ENCODE measurements at regions not wholly inside any gene's neighbourhood (a gene's known extent, or its start where the extent isn't known, plus 50 kb on each side); places are given as distances from the start of the nearest gene placed in this dataset.

GRCh38 chr3:156614642-156615511 lies 59.5 kb upstream of the TIPARP start:
- peak; percentile 69 for DNase-seq (ENCODE audit: low read depth)
- H3K4me3 ChIP-seq (ENCODE audit: low read length), result no peak overlapping the region
- no peak for TF ChIP-seq CTCF (IDR thresholded peaks at IDR 0.05; ENCODE audit: insufficient read depth, low read depth, low read length, missing control alignments)

GRCh38 chr3:156612903-156613302 lies 58.0 kb upstream of the SSR3 start:
- DNase-seq (ENCODE audit: low read depth), result no peak
- no peak for TF ChIP-seq CTCF (IDR thresholded peaks at IDR 0.05; ENCODE audit: insufficient read depth, low read depth, low read length, missing control alignments)
- H3K4me3 ChIP-seq (ENCODE audit: low read length), result no peak overlapping the region

GRCh38 chr3:156611870-156612494 lies 57.1 kb upstream of the SSR3 start:
- no peak for TF ChIP-seq CTCF (IDR thresholded peaks at IDR 0.05; ENCODE audit: insufficient read depth, low read depth, low read length, missing control alignments)
- no peak for DNase-seq (ENCODE audit: low read depth)
- H3K4me3 ChIP-seq (ENCODE audit: low read length), result no peak overlapping the region

GRCh38 chr3:156610154-156610553 lies 55.2 kb upstream of the SSR3 start:
- no peak overlapping the region for H3K4me3 ChIP-seq (ENCODE audit: low read length)
- TF ChIP-seq CTCF (IDR thresholded peaks at IDR 0.05; ENCODE audit: insufficient read depth, low read depth, low read length, missing control alignments), result no peak
- DNase-seq (ENCODE audit: low read depth), result no peak

GRCh38 chr3:156609546-156609945 lies 54.6 kb upstream of the SSR3 start:
- no peak for TF ChIP-seq CTCF (IDR thresholded peaks at IDR 0.05; ENCODE audit: insufficient read depth, low read depth, low read length, missing control alignments)
- H3K4me3 ChIP-seq (ENCODE audit: low read length), result no peak overlapping the region
- DNase-seq (ENCODE audit: low read depth), result no peak

- no peak for TF ChIP-seq CTCF (IDR thresholded peaks at IDR 0.05; ENCODE audit: insufficient read depth, low read depth, low read length, missing control alignments)
- no peak for DNase-seq (ENCODE audit: low read depth)
- H3K4me3 ChIP-seq (ENCODE audit: low read length), result no peak overlapping the region
Measured at GRCh38 chr3:156608601-156609514, 53.9 kb upstream of the SSR3 start.

Data from epithelial cell of esophagus (primary cell).